ENCODE measurements at regions not wholly inside any gene's neighbourhood (a gene's known extent, or its start where the extent isn't known, plus 50 kb on each side); places are given as distances from the start of the nearest gene placed in this dataset.

DNA sequence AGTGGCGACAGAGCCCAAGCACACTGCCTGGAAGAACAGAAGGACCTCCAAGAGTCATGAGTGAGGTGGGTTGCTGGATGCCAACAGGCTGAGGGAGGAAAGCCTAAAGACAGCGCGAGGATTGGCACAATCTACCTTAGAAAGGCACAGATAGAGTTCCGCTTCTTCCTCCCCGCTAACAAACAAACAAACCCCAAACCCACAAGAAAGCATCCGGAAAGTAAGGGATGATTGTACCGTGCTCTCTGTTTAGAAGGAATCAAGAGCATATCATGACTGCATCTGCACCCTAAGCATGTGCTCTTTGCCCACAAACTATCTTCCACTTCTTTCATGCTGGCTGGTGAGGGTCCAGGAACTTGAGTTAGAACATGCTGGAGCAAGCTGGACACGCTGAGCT lies 233.0 kb upstream of the KLF12 start:
- H3K36me3 ChIP-seq (ENCODE audit: control insufficient read depth, insufficient read depth, low read length), result no peaks in the 10 kb centered on the region
- 100% methylated on average over 1 of the region's 8 CpGs for WGBS (ENCODE audit: insufficient coverage)
- no peak for DNase-seq
- H3K4me3 ChIP-seq (ENCODE audit: low read length), result no peak overlapping the region
- H3K4me1 ChIP-seq (ENCODE audit: control insufficient read depth, insufficient read depth, low read length), result no peaks in the 10 kb centered on the region
- H3K27me3 ChIP-seq (ENCODE audit: control insufficient read depth, insufficient read depth, low read length), result no peaks in the 10 kb centered on the region
- no peak overlapping the region for H3K27ac ChIP-seq (ENCODE audit: low read length)
- no peaks in the 10 kb centered on the region for H3K9me3 ChIP-seq (replicated peaks; ENCODE audit: control insufficient read depth, low read depth, low read length)

DNA sequence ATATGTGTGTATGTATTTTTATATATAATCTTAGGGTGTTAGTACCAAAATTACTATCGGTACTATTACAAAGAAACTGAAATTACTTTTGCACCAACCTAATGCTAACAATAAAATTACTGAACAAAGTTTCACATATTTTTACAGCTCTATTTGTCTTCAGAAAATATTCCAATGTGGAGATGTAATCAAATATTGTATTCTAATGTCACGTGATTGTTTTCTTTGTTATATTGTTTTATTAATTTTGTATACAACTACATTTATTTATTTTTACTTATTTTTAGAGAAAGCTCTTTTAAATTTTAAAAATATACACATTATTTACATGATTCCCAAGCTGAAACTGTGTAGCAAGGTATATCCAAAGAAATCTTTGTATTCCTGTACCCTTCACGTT lies 227.1 kb upstream of the KLF12 start:
- Histone ChIP-seq H3K9me3 (replicated peaks; ENCODE audit: control insufficient read depth, low read depth, low read length) (no peaks in the 10 kb centered on the region), H3K4me3 (ENCODE audit: low read length) (no peak overlapping the region), H3K27me3 (ENCODE audit: control insufficient read depth, insufficient read depth, low read length) (no peaks in the 10 kb centered on the region), H3K36me3 (ENCODE audit: control insufficient read depth, insufficient read depth, low read length) (no peaks in the 10 kb centered on the region), H3K27ac (ENCODE audit: low read length) (no peak overlapping the region), H3K4me1 (ENCODE audit: control insufficient read depth, insufficient read depth, low read length) (no peaks in the 10 kb centered on the region)
- DNase-seq, result no peak
- no CpG with 5 or more reads among the region's 3 CpGs for WGBS (ENCODE audit: insufficient coverage)

DNA sequence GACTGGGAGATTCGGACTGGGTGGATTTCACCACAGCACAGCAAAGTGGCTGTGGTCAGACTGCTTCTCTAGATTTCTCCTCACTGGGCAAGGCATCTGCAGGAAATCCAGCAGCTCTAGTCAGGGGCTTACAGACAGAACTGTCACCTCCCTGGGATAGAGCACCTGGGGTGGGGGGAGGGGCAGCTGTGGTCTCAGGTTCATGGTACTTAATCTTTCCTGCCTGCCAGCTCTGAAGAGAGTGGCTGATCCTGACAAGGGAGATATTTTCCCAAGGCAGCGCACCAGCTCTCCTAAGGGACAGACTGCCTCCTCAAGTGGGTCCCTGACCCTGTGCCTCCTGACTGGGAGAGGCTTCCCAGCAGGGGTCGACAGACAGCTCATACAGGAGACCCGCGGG lies 212.8 kb upstream of the KLF12 start:
- Histone ChIP-seq H3K27me3 (ENCODE audit: control insufficient read depth, insufficient read depth, low read length) (no peaks in the 10 kb centered on the region), H3K4me3 (ENCODE audit: low read length) (no peak overlapping the region), H3K4me1 (ENCODE audit: control insufficient read depth, insufficient read depth, low read length) (no peaks in the 10 kb centered on the region), H3K9me3 (replicated peaks; ENCODE audit: control insufficient read depth, low read depth, low read length) (peaks cover 7% of the 10 kb centered on the region), H3K27ac (ENCODE audit: low read length) (no peak overlapping the region), H3K36me3 (ENCODE audit: control insufficient read depth, insufficient read depth, low read length) (no peaks in the 10 kb centered on the region)
- WGBS (ENCODE audit: insufficient coverage), result 69% methylated on average over 5 of the region's 5 CpGs
- DNase-seq, result no peak

DNA sequence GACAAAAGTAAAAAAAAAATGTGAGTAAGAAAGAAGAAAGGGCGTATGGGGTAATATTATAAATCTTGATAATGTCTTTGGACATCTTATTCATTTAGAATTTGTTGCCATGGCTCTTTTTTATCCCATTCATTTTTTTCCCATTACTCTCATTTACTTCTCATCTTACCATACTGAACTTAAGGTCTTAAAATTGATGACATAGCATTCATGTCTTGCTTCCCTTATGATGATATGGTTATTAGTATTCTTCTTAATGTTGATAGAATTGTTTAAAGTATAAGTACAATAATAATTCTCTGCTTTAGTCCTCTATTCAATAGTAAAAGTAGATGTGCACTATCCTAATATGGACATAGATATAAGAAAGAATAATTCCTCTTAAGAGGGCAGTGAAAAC lies 204.1 kb upstream of the KLF12 start:
- WGBS (ENCODE audit: insufficient coverage), result no CpG with 5 or more reads among the region's 1 CpG
- H3K27me3 ChIP-seq (ENCODE audit: control insufficient read depth, insufficient read depth, low read length), result no peaks in the 10 kb centered on the region

DNA sequence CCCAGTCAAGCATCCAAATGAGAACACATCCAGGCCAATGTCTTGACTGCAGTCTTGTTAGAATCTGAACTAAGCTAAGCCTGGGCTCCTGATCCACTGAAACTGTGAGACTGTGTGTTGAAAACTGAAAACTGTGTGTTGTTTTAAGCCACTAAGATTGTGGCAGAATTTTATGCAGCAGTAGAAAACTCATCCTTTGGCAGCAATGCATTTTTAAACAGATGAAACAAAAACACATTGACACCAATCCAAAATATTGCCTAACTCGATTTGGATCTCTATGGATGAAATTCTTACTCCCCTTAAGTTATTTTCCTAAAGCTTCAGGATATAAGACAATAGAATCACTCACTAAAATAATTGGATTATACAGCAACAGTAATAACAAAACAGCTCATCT lies 202.3 kb upstream of the KLF12 start:
- WGBS (ENCODE audit: insufficient coverage), result no CpG with 5 or more reads among the region's 1 CpG
- Histone ChIP-seq H3K27ac (ENCODE audit: low read length) (no peak overlapping the region), H3K4me1 (ENCODE audit: control insufficient read depth, insufficient read depth, low read length) (no peaks in the 10 kb centered on the region), H3K27me3 (ENCODE audit: control insufficient read depth, insufficient read depth, low read length) (no peaks in the 10 kb centered on the region), H3K9me3 (replicated peaks; ENCODE audit: control insufficient read depth, low read depth, low read length) (peaks cover 2% of the 10 kb centered on the region), H3K4me3 (ENCODE audit: low read length) (no peak overlapping the region), H3K36me3 (ENCODE audit: control insufficient read depth, insufficient read depth, low read length) (no peaks in the 10 kb centered on the region)
- DNase-seq, result peak; percentile 71

More for the DNA sequence above, 204.1 kb upstream of the KLF12 start:
- Histone ChIP-seq H3K4me1 (ENCODE audit: control insufficient read depth, insufficient read depth, low read length) (no peaks in the 10 kb centered on the region), H3K27ac (ENCODE audit: low read length) (no peak overlapping the region), H3K4me3 (ENCODE audit: low read length) (no peak overlapping the region), H3K36me3 (ENCODE audit: control insufficient read depth, insufficient read depth, low read length) (no peaks in the 10 kb centered on the region), H3K9me3 (replicated peaks; ENCODE audit: control insufficient read depth, low read depth, low read length) (peaks cover 2% of the 10 kb centered on the region)
- no peak for DNase-seq

DNA sequence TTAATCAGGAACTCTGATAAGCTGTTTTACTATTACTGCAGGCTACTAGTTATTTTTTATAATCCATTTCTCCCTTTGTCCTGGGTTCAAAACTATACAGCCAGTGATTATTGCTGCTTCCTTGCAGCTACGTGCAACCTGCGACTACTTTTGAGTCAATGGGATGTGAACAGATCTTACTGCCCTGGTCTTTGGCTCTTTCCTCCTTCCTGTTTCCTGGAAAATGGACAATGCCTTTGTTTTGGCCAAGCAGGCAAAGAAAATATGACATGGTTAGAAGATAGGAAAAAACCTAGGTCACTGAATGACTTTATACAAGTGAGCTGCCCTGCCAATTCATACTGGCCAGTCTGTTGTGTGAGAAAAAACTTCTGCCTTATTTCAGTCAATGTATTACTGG lies 201.2 kb upstream of the KLF12 start:
- H3K27me3 ChIP-seq (ENCODE audit: control insufficient read depth, insufficient read depth, low read length), result no peaks in the 10 kb centered on the region
- 71% methylated on average over 2 of the region's 2 CpGs for WGBS (ENCODE audit: insufficient coverage)
- DNase-seq, result no peak
- no peak overlapping the region for H3K4me3 ChIP-seq (ENCODE audit: low read length)
- no peaks in the 10 kb centered on the region for H3K4me1 ChIP-seq (ENCODE audit: control insufficient read depth, insufficient read depth, low read length)
- H3K27ac ChIP-seq (ENCODE audit: low read length), result no peak overlapping the region
- H3K36me3 ChIP-seq (ENCODE audit: control insufficient read depth, insufficient read depth, low read length), result no peaks in the 10 kb centered on the region
- peaks cover 2% of the 10 kb centered on the region for H3K9me3 ChIP-seq (replicated peaks; ENCODE audit: control insufficient read depth, low read depth, low read length)

DNA sequence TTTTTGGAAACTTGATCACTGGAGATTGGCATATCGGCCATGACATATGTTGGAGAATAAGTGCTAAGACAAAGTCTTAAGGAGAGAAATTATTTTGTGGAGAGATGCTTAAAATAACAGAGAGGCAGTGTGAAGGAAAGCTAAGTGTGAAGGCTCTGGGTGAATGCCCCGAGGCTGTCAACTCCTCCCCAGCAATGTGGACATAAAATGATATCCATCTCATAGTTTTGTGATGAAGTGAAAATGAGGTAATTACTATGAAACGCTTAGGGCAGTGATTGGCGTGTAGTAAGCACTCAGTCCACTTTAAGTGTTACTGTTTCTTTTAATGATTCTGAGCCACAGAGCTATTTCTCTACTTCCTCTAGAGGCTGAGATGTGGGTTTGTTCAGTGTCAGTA lies 195.8 kb upstream of the KLF12 start:
- Histone ChIP-seq H3K36me3 (ENCODE audit: control insufficient read depth, insufficient read depth, low read length) (no peaks in the 10 kb centered on the region), H3K4me1 (ENCODE audit: control insufficient read depth, insufficient read depth, low read length) (peaks cover 3% of the 10 kb centered on the region), H3K27ac (ENCODE audit: low read length) (no peak overlapping the region), H3K9me3 (replicated peaks; ENCODE audit: control insufficient read depth, low read depth, low read length) (no peaks in the 10 kb centered on the region), H3K27me3 (ENCODE audit: control insufficient read depth, insufficient read depth, low read length) (no peaks in the 10 kb centered on the region), H3K4me3 (ENCODE audit: low read length) (no peak overlapping the region)
- 82% methylated on average over 1 of the region's 4 CpGs for WGBS (ENCODE audit: insufficient coverage)
- no peak for DNase-seq

DNA sequence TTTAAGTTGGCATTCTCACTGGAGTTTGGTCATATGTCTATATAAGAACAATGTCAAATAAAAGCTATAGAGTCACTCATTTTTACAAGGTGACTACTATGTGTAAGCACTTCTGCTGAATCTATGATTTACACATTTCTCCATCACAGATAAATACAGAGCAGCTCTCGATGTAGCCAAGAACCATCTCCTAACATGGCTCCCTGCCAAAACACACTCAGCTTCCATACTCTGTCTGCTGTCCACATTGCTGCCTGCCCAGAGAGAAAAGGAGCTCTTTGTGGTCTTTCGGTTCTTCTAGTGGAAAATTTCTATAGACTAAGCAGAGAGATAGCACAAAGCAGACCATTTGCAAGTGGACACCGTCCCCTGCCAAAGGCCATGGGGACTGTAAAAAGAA lies 190.9 kb upstream of the KLF12 start:
- no peaks in the 10 kb centered on the region for H3K27me3 ChIP-seq (ENCODE audit: control insufficient read depth, insufficient read depth, low read length)
- no peaks in the 10 kb centered on the region for H3K9me3 ChIP-seq (replicated peaks; ENCODE audit: control insufficient read depth, low read depth, low read length)
- no peaks in the 10 kb centered on the region for H3K36me3 ChIP-seq (ENCODE audit: control insufficient read depth, insufficient read depth, low read length)
- no peak overlapping the region for H3K27ac ChIP-seq (ENCODE audit: low read length)
- peaks cover 3% of the 10 kb centered on the region for H3K4me1 ChIP-seq (ENCODE audit: control insufficient read depth, insufficient read depth, low read length)
- no peak overlapping the region for H3K4me3 ChIP-seq (ENCODE audit: low read length)
- DNase-seq, result peak; percentile 91
- WGBS (ENCODE audit: insufficient coverage), result 0% methylated on average over 1 of the region's 3 CpGs

DNA sequence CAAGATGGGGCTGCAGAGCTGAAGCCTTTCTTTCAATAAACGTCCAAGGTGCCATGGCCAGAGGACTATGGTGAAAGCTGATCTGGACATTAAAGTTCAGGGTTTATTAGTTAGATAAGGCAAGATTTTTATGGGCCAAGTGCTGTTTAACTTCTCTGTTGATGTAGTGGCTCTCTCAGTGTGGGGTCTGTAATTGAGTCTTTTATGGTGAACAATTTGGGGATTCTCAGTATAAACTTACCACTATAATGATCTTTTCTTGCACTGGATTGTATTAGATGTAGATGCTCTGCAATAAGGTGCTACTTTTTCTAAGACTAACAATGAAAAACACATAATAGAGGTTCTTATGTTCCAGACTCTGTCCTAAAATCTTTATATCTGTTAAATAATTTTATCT lies 190.1 kb upstream of the KLF12 start:
- 67% methylated on average over 1 of the region's 1 CpG for WGBS (ENCODE audit: insufficient coverage)
- no peaks in the 10 kb centered on the region for H3K36me3 ChIP-seq (ENCODE audit: control insufficient read depth, insufficient read depth, low read length)
- H3K9me3 ChIP-seq (replicated peaks; ENCODE audit: control insufficient read depth, low read depth, low read length), result no peaks in the 10 kb centered on the region
- no peaks in the 10 kb centered on the region for H3K27me3 ChIP-seq (ENCODE audit: control insufficient read depth, insufficient read depth, low read length)
- H3K27ac ChIP-seq (ENCODE audit: low read length), result no peak overlapping the region
- no peak for DNase-seq
- peaks cover 3% of the 10 kb centered on the region for H3K4me1 ChIP-seq (ENCODE audit: control insufficient read depth, insufficient read depth, low read length)
- no peak overlapping the region for H3K4me3 ChIP-seq (ENCODE audit: low read length)

DNA sequence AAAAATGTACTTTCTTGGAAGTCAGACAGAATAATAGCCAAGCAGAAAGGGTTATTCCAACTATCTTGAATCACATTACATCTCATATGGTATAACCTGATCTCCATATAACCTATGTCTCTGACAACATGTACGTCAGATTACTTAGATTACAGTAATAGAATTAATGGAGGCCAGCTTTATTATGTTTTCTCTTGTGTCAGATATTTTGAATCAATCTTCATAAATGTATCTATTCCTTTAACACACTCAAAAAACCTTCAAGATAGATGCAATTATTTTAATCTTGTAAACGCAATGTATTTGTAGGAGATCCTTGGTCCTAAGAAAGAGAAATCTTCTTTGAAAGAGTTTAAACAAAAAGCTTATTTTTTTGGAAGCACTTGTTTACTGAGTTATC lies 188.4 kb upstream of the KLF12 start:
- no peak overlapping the region for H3K27ac ChIP-seq (ENCODE audit: low read length)
- no peaks in the 10 kb centered on the region for H3K36me3 ChIP-seq (ENCODE audit: control insufficient read depth, insufficient read depth, low read length)
- DNase-seq, result no peak
- H3K4me1 ChIP-seq (ENCODE audit: control insufficient read depth, insufficient read depth, low read length), result peaks cover 3% of the 10 kb centered on the region
- H3K27me3 ChIP-seq (ENCODE audit: control insufficient read depth, insufficient read depth, low read length), result no peaks in the 10 kb centered on the region
- H3K4me3 ChIP-seq (ENCODE audit: low read length), result no peak overlapping the region
- no CpG with 5 or more reads among the region's 2 CpGs for WGBS (ENCODE audit: insufficient coverage)
- no peaks in the 10 kb centered on the region for H3K9me3 ChIP-seq (replicated peaks; ENCODE audit: control insufficient read depth, low read depth, low read length)

DNA sequence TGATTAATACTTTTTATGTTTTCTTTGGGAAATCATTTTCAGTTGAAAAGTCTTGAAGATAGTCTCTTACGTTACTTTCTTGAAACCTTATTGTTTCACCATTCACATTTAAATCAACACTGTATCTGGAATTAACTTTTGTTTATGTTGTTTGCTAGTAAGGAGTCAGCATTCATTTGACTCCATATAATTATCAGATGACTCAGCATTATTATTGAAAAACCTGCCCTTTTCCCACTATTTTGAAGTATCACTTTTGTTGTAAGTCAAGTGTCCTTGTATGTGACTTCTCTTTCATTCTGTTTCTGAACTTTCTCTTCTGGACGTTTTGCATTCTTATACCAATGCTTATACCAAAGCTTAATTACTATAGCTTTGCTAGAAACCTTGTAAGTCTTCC lies 186.1 kb upstream of the KLF12 start:
- Histone ChIP-seq H3K27ac (ENCODE audit: low read length) (no peak overlapping the region), H3K4me3 (ENCODE audit: low read length) (no peak overlapping the region), H3K27me3 (ENCODE audit: control insufficient read depth, insufficient read depth, low read length) (no peaks in the 10 kb centered on the region), H3K4me1 (ENCODE audit: control insufficient read depth, insufficient read depth, low read length) (peaks cover 3% of the 10 kb centered on the region), H3K36me3 (ENCODE audit: control insufficient read depth, insufficient read depth, low read length) (no peaks in the 10 kb centered on the region), H3K9me3 (replicated peaks; ENCODE audit: control insufficient read depth, low read depth, low read length) (no peaks in the 10 kb centered on the region)
- DNase-seq, result no peak
- WGBS (ENCODE audit: insufficient coverage), result no CpG with 5 or more reads among the region's 2 CpGs
